Tibial nerve (tissue), 4 donors: ENCODE measurements at regions not wholly inside any gene's neighbourhood (a gene's known extent, or its start where the extent isn't known, plus 50 kb on each side); places are given as distances from the start of the nearest gene placed in this dataset.

Experiments used
- EP300 ChIP-seq, 2 donors: sonication (generic); formaldehyde crosslinking; IDR thresholded peaks; one replicate each; pipeline ENCODE4 v1.6.1; 2017; ENCODE audit warnings: antibody characterized with exemption in 2 of 2, mild to moderate bottlenecking in 1 of 2
- TF ChIP-seq, protein P1 (sequence below), 5 experiments: fragments of 200-600 bp in 3 of 5; fragments of 450-650 bp in 2 of 5; sonication (generic) in 3 of 5; IDR thresholded peaks; one replicate each; pipeline ENCODE4 v1.5.1; 2016 to 2019; ENCODE audit warnings: antibody characterized with exemption in 5 of 5, mild to moderate bottlenecking in 3 of 5, moderate library complexity in 2 of 5

DNA sequence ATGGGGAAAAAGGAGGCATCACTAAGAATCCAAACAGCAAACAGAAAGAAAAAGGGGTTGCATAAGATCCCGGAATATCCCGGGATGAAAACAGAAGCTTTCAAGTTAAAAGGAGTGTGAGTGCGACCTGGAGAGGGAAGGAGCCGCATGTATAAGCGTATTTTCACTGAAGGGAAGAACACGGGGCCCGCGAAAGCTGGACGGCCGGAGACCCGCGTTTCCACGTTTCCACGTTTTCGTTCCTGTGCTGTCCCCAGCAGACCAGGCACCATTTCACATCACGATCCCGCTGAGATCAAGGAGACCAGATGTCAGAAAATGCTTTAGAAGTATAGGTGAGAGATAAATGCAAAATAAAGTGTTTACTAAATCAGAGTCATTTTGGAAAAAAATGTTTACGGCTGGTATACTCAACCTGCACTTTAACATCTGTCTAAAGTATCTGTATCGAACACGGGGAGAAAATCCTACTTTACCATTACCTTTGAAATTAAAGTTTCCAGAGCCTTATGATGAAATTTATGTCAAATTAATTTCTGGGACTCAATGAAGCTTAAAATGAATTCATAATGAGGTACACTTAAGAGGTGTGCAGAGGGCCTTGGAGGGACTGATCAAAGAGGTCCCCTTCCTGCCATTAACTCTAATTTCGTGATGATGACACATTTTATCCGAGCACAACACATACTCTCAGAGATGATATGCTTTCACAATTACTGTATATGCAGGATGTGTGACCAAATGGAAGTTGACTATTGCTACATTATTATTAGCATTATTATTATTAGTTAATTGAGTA is 71.0 kb upstream of the SALL3 start:
- TF ChIP-seq, protein P1, sequence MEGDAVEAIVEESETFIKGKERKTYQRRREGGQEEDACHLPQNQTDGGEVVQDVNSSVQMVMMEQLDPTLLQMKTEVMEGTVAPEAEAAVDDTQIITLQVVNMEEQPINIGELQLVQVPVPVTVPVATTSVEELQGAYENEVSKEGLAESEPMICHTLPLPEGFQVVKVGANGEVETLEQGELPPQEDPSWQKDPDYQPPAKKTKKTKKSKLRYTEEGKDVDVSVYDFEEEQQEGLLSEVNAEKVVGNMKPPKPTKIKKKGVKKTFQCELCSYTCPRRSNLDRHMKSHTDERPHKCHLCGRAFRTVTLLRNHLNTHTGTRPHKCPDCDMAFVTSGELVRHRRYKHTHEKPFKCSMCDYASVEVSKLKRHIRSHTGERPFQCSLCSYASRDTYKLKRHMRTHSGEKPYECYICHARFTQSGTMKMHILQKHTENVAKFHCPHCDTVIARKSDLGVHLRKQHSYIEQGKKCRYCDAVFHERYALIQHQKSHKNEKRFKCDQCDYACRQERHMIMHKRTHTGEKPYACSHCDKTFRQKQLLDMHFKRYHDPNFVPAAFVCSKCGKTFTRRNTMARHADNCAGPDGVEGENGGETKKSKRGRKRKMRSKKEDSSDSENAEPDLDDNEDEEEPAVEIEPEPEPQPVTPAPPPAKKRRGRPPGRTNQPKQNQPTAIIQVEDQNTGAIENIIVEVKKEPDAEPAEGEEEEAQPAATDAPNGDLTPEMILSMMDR (IDR thresholded peaks at IDR 0.05) = no peak
- no peak for TF ChIP-seq EP300 (IDR thresholded peaks at IDR 0.05)
